ENCODE measurements at regions not wholly inside any gene's neighbourhood (a gene's known extent, or its start where the extent isn't known, plus 50 kb on each side); places are given as distances from the start of the nearest gene placed in this dataset.

DNA sequence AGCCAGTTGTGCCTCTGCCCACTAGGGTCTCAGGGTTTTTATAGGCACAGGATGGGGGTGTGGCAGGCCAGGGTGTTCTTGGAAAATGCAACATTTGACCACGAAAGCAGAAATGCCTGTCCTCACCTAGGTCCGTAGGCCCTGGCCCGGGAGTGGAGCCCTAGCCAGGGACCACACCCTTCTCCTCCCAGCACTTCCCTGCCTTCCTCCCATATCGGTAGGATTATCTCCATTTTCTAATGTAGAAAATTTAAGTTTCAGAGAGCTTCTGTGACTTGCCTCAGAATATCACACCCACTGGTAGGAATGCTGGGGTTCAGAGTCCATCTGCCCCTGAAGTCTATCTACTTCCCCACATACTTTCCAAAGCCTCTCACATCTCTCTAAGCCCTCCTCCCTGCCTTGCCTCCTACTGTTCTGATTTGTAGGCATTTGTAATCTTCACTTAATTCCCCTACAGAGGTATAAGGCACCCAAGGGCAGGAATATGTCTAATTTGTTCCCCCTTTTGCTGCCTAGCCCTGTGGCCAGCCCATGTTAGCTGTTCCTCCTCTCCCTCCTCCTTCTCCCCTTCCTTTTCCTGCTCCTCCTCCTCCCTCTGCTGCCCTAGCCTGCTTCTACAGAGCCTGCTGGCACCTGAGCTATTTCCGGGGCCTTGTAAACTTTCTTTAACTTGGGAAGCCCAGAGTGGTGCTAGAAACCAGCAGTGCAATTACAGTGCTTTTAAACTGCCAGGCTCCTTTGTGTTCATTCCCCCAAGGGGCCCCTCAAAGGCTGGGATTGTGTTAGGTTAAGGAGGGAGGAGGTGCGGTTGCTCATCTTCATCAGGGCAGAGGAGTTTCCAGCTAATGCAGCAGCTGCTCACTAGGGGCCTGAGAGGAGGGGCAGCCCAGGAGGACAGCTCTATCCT, 71.1 kb downstream of the MRPL46 start:
- ATAC-seq, result no peak
- TF ChIP-seq PPARA (CRISPR knock-in tag; IDR thresholded peaks at IDR 0.05; ENCODE audit: borderline replicate concordance), result no peak
- no peak for TF ChIP-seq SNAI2 (CRISPR knock-in tag; IDR thresholded peaks at IDR 0.05)
- no peak for TF ChIP-seq ESRRG (CRISPR knock-in tag; IDR thresholded peaks at IDR 0.05)
- TF ChIP-seq ZNF8 (CRISPR knock-in tag; IDR thresholded peaks at IDR 0.05), result no peak
- TF ChIP-seq ZNF565 (CRISPR knock-in tag; conservative IDR thresholded peaks at IDR 0.05; ENCODE audit: low read depth), result no peak
- no peak for TF ChIP-seq ISL1 (CRISPR knock-in tag; IDR thresholded peaks at IDR 0.05)
- TF ChIP-seq, protein P1, sequence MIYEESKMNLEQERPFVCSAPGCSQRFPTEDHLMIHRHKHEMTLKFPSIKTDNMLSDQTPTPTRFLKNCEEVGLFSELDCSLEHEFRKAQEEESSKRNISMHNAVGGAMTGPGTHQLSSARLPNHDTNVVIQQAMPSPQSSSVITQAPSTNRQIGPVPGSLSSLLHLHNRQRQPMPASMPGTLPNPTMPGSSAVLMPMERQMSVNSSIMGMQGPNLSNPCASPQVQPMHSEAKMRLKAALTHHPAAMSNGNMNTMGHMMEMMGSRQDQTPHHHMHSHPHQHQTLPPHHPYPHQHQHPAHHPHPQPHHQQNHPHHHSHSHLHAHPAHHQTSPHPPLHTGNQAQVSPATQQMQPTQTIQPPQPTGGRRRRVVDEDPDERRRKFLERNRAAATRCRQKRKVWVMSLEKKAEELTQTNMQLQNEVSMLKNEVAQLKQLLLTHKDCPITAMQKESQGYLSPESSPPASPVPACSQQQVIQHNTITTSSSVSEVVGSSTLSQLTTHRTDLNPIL (CRISPR knock-in tag; IDR thresholded peaks at IDR 0.05; ENCODE audit: low read depth), result no peak
- TF ChIP-seq, protein P2, sequence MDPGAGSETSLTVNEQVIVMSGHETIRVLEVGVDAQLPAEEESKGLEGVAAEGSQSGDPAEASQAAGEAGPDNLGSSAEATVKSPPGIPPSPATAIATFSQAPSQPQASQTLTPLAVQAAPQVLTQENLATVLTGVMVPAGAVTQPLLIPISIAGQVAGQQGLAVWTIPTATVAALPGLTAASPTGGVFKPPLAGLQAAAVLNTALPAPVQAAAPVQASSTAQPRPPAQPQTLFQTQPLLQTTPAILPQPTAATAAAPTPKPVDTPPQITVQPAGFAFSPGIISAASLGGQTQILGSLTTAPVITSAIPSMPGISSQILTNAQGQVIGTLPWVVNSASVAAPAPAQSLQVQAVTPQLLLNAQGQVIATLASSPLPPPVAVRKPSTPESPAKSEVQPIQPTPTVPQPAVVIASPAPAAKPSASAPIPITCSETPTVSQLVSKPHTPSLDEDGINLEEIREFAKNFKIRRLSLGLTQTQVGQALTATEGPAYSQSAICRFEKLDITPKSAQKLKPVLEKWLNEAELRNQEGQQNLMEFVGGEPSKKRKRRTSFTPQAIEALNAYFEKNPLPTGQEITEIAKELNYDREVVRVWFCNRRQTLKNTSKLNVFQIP (CRISPR knock-in tag; IDR thresholded peaks at IDR 0.05; ENCODE audit: borderline replicate concordance, low read depth), result no peak
- TF ChIP-seq RARB (CRISPR knock-in tag; IDR thresholded peaks at IDR 0.05), result no peak
- no peak for TF ChIP-seq ARNTL (CRISPR knock-in tag; IDR thresholded peaks at IDR 0.05; ENCODE audit: borderline replicate concordance, low read depth)
- no peak for TF ChIP-seq GLIS3 (CRISPR knock-in tag; IDR thresholded peaks at IDR 0.05)
- TF ChIP-seq ZNF70 (CRISPR knock-in tag; IDR thresholded peaks at IDR 0.05), result no peak
- no peak for TF ChIP-seq TOX (CRISPR knock-in tag; IDR thresholded peaks at IDR 0.05; ENCODE audit: borderline replicate concordance)
- no peak for TF ChIP-seq OSR1 (CRISPR knock-in tag; IDR thresholded peaks at IDR 0.05)
- TF ChIP-seq, protein P3, sequence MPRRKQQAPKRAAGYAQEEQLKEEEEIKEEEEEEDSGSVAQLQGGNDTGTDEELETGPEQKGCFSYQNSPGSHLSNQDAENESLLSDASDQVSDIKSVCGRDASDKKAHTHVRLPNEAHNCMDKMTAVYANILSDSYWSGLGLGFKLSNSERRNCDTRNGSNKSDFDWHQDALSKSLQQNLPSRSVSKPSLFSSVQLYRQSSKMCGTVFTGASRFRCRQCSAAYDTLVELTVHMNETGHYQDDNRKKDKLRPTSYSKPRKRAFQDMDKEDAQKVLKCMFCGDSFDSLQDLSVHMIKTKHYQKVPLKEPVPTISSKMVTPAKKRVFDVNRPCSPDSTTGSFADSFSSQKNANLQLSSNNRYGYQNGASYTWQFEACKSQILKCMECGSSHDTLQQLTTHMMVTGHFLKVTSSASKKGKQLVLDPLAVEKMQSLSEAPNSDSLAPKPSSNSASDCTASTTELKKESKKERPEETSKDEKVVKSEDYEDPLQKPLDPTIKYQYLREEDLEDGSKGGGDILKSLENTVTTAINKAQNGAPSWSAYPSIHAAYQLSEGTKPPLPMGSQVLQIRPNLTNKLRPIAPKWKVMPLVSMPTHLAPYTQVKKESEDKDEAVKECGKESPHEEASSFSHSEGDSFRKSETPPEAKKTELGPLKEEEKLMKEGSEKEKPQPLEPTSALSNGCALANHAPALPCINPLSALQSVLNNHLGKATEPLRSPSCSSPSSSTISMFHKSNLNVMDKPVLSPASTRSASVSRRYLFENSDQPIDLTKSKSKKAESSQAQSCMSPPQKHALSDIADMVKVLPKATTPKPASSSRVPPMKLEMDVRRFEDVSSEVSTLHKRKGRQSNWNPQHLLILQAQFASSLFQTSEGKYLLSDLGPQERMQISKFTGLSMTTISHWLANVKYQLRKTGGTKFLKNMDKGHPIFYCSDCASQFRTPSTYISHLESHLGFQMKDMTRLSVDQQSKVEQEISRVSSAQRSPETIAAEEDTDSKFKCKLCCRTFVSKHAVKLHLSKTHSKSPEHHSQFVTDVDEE (CRISPR knock-in tag; IDR thresholded peaks at IDR 0.05), result no peak
- TF ChIP-seq, protein P4, sequence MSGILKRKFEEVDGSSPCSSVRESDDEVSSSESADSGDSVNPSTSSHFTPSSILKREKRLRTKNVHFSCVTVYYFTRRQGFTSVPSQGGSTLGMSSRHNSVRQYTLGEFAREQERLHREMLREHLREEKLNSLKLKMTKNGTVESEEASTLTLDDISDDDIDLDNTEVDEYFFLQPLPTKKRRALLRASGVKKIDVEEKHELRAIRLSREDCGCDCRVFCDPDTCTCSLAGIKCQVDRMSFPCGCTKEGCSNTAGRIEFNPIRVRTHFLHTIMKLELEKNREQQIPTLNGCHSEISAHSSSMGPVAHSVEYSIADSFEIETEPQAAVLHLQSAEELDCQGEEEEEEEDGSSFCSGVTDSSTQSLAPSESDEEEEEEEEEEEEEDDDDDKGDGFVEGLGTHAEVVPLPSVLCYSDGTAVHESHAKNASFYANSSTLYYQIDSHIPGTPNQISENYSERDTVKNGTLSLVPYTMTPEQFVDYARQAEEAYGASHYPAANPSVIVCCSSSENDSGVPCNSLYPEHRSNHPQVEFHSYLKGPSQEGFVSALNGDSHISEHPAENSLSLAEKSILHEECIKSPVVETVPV (CRISPR knock-in tag; IDR thresholded peaks at IDR 0.05), result no peak
- TF ChIP-seq ZFP3 (CRISPR knock-in tag; IDR thresholded peaks at IDR 0.05), result no peak

DNA sequence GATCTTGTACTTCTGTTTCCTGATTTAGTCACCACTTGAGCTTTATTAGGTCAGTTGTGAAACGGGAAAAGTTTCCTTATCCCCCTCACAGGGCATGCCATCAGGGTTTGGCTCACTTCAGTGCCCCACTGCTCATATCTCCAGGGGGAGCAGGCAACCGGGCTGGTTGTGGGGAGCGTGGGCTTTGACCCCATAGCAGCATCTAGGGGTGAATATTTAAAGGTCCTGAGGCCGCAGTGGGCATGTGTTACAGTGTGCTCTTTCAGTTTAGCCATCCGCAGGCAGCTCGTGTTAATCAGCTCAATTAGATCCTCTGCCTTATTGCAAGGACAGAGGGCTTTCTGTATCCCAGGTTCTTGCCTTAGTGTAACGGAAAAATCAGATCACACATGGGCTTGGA, 71.9 kb downstream of the MRPL46 start:
- TF ChIP-seq, protein P3 (CRISPR knock-in tag; IDR thresholded peaks at IDR 0.05), result no peak
- TF ChIP-seq CSDC2 (CRISPR knock-in tag; IDR thresholded peaks at IDR 0.05) (no peak), BACH2 (CRISPR knock-in tag; IDR thresholded peaks at IDR 0.05; ENCODE audit: borderline replicate concordance) (no peak), OSR1 (CRISPR knock-in tag; IDR thresholded peaks at IDR 0.05) (no peak), TOX (CRISPR knock-in tag; IDR thresholded peaks at IDR 0.05; ENCODE audit: borderline replicate concordance) (no peak), ISL1 (CRISPR knock-in tag; IDR thresholded peaks at IDR 0.05) (no peak), ZNF70 (CRISPR knock-in tag; IDR thresholded peaks at IDR 0.05) (no peak), PATZ1 (CRISPR knock-in tag; IDR thresholded peaks at IDR 0.05; ENCODE audit: borderline replicate concordance) (no peak), ARNTL (CRISPR knock-in tag; IDR thresholded peaks at IDR 0.05; ENCODE audit: borderline replicate concordance, low read depth) (no peak), ESRRG (CRISPR knock-in tag; IDR thresholded peaks at IDR 0.05) (no peak), GLIS3 (CRISPR knock-in tag; IDR thresholded peaks at IDR 0.05) (no peak), ZNF8 (CRISPR knock-in tag; IDR thresholded peaks at IDR 0.05) (no peak), RARB (CRISPR knock-in tag; IDR thresholded peaks at IDR 0.05) (no peak), ZNF565 (CRISPR knock-in tag; conservative IDR thresholded peaks at IDR 0.05; ENCODE audit: low read depth) (no peak), ZC3H10 (CRISPR knock-in tag; IDR thresholded peaks at IDR 0.05) (no peak), ZFP3 (CRISPR knock-in tag; IDR thresholded peaks at IDR 0.05) (no peak)
- no peak for ATAC-seq

Data from SK-N-SH treated with all-trans-retinoic acid at 6 μM for 48 hours (cell line).